Tibial nerve (tissue), 4 donors: ENCODE measurements at regions not wholly inside any gene's neighbourhood (a gene's known extent, or its start where the extent isn't known, plus 50 kb on each side); places are given as distances from the start of the nearest gene placed in this dataset.

Source experiments
- EP300 ChIP-seq, 2 donors: sonication (generic); formaldehyde crosslinking; IDR thresholded peaks; one replicate each; pipeline ENCODE4 v1.6.1; 2017; ENCODE audit warnings: antibody characterized with exemption in 2 of 2, mild to moderate bottlenecking in 1 of 2
- POLR2A ChIP-seq, 2 donors: fragments of 450-650 bp; IDR thresholded peaks; one replicate each; pipeline ENCODE4 v1.6.1; 2017; ENCODE audit warnings: antibody characterized with exemption in 2 of 2, mild to moderate bottlenecking in 2 of 2, moderate library complexity in 2 of 2
- TF ChIP-seq, protein P1 (sequence below), 5 experiments: fragments of 200-600 bp in 3 of 5; fragments of 450-650 bp in 2 of 5; sonication (generic) in 3 of 5; IDR thresholded peaks; one replicate each; pipeline ENCODE4 v1.5.1; 2016 to 2019; ENCODE audit warnings: antibody characterized with exemption in 5 of 5, mild to moderate bottlenecking in 3 of 5, moderate library complexity in 2 of 5

DNA sequence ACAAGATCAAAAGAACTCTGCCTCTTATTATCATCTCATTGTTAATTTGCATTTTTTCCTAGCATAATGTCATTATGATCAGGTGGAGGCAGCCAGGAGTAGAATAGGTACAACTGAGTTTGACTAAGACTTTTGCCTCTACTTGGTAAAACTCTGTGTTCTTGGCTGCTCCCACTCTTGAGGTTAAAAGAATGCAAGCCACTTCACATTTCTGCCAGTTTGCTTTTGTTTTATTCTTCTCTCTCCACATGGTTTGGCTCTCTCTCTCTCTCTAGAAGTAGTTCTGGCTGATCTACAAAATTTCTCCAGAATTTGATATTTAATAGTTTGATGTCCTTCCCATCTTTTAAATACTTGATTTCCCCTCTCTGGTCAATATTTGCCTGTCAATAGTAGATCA, 170.7 kb upstream of the E2F7 start:
- TF ChIP-seq, protein P1, sequence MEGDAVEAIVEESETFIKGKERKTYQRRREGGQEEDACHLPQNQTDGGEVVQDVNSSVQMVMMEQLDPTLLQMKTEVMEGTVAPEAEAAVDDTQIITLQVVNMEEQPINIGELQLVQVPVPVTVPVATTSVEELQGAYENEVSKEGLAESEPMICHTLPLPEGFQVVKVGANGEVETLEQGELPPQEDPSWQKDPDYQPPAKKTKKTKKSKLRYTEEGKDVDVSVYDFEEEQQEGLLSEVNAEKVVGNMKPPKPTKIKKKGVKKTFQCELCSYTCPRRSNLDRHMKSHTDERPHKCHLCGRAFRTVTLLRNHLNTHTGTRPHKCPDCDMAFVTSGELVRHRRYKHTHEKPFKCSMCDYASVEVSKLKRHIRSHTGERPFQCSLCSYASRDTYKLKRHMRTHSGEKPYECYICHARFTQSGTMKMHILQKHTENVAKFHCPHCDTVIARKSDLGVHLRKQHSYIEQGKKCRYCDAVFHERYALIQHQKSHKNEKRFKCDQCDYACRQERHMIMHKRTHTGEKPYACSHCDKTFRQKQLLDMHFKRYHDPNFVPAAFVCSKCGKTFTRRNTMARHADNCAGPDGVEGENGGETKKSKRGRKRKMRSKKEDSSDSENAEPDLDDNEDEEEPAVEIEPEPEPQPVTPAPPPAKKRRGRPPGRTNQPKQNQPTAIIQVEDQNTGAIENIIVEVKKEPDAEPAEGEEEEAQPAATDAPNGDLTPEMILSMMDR (IDR thresholded peaks at IDR 0.05): no peak
- no peak for TF ChIP-seq POLR2A (IDR thresholded peaks at IDR 0.05)
- TF ChIP-seq EP300 (IDR thresholded peaks at IDR 0.05): no peak
